ENCODE measurements at regions not wholly inside any gene's neighbourhood (a gene's known extent, or its start where the extent isn't known, plus 50 kb on each side); places are given as distances from the start of the nearest gene placed in this dataset.

DNA sequence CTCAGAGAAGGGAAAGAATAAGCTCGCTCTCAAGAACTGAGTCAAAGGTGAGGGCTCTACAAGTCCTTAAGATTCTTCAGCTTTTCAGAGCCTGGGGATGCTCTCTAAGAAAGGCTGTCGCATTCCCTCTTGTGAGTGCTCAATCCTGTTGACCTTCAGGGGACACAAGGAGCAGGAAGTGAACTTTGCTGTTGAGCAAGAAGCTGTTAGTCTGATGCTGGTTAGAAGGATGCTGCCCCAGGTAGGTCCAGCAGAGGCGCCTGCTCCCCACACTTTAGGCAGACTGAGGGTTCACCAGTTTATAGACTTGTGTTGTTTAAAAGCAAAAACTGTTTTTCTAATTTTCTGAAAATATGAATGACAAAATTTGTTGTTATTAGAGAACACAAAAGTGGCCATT, 125.4 kb upstream of the SPOCK3 start:
- TF ChIP-seq EP300 (IDR thresholded peaks at IDR 0.05; ENCODE audit: low read depth), result no peak
- TF ChIP-seq, protein P1, sequence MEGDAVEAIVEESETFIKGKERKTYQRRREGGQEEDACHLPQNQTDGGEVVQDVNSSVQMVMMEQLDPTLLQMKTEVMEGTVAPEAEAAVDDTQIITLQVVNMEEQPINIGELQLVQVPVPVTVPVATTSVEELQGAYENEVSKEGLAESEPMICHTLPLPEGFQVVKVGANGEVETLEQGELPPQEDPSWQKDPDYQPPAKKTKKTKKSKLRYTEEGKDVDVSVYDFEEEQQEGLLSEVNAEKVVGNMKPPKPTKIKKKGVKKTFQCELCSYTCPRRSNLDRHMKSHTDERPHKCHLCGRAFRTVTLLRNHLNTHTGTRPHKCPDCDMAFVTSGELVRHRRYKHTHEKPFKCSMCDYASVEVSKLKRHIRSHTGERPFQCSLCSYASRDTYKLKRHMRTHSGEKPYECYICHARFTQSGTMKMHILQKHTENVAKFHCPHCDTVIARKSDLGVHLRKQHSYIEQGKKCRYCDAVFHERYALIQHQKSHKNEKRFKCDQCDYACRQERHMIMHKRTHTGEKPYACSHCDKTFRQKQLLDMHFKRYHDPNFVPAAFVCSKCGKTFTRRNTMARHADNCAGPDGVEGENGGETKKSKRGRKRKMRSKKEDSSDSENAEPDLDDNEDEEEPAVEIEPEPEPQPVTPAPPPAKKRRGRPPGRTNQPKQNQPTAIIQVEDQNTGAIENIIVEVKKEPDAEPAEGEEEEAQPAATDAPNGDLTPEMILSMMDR (IDR thresholded peaks at IDR 0.05), result no peak

All from transverse colon (tissue), 3 donors.